Right ventricle myocardium inferior (tissue), 1 donor: ENCODE measurements at regions not wholly inside any gene's neighbourhood (a gene's known extent, or its start where the extent isn't known, plus 50 kb on each side); places are given as distances from the start of the nearest gene placed in this dataset.
"Not testable (repeated sequence)": the region's sequence is repeated elsewhere in the genome, so short reads cannot be mapped to it uniquely, and the experiment has no call there.

ENCODE experiments used
- ATAC-seq: fragments of 200-7000 bp; cut with Tn5 transposase; one replicate; pipeline ENCODE4 v1.9.1; 2020; ENCODE audit warnings: mild to moderate bottlenecking, moderate library complexity
- DNase-seq: peaks from one replicate; pipeline ENCODE4 v3.0.0; 2021; ENCODE audit errors: missing footprints
- intact Hi-C: fragments of 100-400 bp; cut with DNase I; formaldehyde crosslinking; loops from one replicate; pipeline ENCODE4 v1.11.0; 2022
- donor health status: DM: no; HTN: yes; CAD: no; lungs with severe emphysema.

GRCh38 chr9:103225702-103226646 is 230.8 kb downstream of the CYLC2 start:
- ATAC-seq: no peak
- no peak for DNase-seq
- intact Hi-C loops: no loop called here

DNA sequence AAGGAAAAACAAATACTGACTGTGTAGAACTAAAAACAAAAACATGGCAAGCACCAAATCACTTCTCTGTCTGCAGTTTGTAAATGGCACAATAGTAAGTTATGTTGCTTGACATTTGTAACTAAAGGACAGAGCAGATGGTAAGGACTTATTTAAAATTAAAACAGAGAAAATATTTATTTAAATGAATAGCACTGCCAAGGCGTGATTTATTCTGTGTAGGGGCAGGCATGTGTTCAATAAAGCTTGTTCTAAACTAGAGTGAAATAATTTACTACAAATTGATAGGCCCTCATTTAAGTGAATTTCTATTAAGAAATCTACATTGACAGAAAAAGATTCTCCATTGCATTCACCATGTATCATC is 231.5 kb downstream of the CYLC2 start:
- intact Hi-C loops: no loop called here
- DNase-seq: no peak
- ATAC-seq: no peak

GRCh38 chr9:103237571-103238109 is 242.5 kb downstream of the CYLC2 start:
- peak; percentile 35 for DNase-seq
- intact Hi-C loops, ATAC-seq: not testable (repeated sequence)

GRCh38 chr9:103242025-103242424 is 246.9 kb downstream of the CYLC2 start:
- ATAC-seq: no peak
- DNase-seq: no peak
- intact Hi-C loops: no loop called here

- ATAC-seq: no peak
- intact Hi-C loops: no loop called here
Measured at GRCh38 chr9:103242486-103242885, 247.4 kb downstream of the CYLC2 start.

DNA sequence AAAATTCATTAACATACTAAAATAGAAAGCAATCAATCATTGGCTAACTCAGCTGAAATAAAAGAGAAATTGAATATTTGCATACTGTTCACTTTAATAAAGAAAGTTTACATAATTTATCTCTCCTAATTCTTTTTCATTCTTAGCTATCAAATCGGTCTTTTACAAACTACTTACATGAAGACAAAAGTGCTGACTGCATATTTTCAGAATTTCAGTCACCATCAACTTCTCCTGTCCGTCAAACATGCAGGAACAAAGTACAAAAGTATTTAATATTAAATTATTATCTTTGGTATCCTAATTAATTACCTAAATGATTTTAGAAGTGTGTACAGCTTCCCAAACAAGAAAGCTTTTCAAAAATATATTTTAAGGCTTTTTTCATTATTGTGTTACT is 248.4 kb downstream of the CYLC2 start:
- intact Hi-C loops: no loop called here
- no peak for ATAC-seq
- DNase-seq: no peak

More at GRCh38 chr9:103242486-103242885, 247.4 kb downstream of the CYLC2 start:
- no peak for DNase-seq

- no peak for DNase-seq
- intact Hi-C loops: no loop called here
- no peak for ATAC-seq
Measured at GRCh38 chr9:103245369-103245768, 250.2 kb downstream of the CYLC2 start.

GRCh38 chr9:103261951-103262350 is 266.8 kb downstream of the CYLC2 start:
- ATAC-seq (no peak), DNase-seq (no peak)
- intact Hi-C loops: no loop called here

DNA sequence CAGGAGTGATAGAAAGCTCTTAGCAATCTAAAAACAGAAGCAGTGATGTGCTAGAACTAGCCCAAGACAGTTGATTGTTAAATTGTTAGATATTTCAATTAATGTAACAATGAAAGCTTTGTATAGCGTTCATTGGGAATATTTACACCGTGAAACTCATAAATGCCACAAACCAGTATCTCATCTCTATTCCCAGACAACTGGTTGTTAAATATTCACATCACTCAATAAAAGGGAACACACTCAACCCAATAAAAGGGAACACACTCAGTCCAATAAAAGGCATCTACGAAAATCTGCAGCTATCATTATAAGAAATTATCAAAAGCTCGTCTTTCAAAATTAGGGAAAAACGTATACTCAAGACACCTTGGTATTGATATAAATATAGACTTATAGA is 270.9 kb downstream of the CYLC2 start:
- DNase-seq (no peak), ATAC-seq (no peak)
- intact Hi-C loops: no loop called here

- intact Hi-C loops: no loop called here
- DNase-seq (no peak), ATAC-seq (no peak)
Measured at GRCh38 chr9:103277240-103277639, 282.1 kb downstream of the CYLC2 start.

GRCh38 chr9:103281126-103281525 is 286.0 kb downstream of the CYLC2 start:
- DNase-seq (no peak), ATAC-seq (no peak)
- intact Hi-C loops: no loop called here

DNA sequence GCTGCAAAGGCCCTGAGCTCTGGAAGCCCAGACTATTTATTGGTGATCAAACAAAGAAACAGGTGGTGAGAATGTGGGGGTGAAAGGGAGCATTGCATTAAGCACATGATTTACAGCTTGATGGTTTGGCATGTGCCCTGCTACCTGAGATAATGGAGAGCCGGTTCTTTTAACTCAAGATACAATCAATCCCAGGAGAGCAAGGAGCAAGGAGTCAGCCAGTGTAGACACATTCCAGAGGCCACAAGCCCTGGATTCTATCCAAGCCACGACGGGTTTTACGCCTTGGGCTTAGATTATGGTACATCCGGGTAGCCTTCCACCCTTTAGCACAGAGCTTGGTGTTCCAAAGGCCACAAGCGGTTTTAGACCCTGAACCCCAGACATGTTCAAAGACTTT is 292.2 kb downstream of the CYLC2 start:
- ATAC-seq (no peak), DNase-seq (no peak)
- intact Hi-C loops: no loop called here

DNA sequence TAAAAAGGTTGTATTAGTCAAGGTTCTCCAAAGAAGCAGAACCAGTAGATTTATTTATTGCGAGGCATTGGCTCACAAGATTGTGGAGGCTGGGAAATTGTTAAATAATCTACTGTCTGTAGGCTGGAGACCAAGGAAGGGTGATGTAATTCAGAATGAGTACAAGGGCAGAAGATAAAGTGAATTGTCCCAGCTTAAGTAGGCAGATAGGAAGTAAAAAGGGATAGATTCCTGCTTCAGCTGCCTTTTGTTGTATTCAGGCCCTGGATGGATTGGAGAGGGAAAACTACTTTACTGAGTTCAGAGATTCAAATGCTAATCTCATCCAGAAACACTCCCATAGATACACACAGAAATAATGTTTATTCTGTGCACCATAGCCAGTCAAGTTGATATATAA is 301.1 kb downstream of the CYLC2 start:
- ATAC-seq: no peak
- intact Hi-C loops: no loop called here

GRCh38 chr9:103301051-103301450 is 305.9 kb downstream of the CYLC2 start:
- ATAC-seq: no peak
- DNase-seq: no peak
- intact Hi-C loops: no loop called here

More for the DNA sequence above, 301.1 kb downstream of the CYLC2 start:
- no peak for DNase-seq

DNA sequence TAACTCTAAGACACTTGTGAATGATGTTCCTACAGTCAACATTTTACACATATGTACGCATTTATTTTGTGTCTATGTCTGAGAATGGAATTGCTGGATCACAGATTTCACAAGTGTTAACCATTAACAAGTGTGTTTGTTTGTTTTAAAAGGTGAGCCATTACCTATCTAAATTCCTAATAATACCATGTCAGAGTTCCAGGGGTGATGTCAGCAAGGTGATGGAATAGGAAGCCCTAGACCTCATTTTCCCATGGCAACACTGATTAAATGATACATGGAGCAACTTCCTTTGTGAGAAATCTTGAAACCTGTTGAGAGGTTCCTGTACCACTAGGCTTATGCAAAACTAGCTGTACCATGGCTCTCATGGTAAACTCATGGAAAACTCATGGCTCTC is 309.7 kb downstream of the CYLC2 start:
- ATAC-seq (no peak), DNase-seq (no peak)
- intact Hi-C loops: no loop called here

DNA sequence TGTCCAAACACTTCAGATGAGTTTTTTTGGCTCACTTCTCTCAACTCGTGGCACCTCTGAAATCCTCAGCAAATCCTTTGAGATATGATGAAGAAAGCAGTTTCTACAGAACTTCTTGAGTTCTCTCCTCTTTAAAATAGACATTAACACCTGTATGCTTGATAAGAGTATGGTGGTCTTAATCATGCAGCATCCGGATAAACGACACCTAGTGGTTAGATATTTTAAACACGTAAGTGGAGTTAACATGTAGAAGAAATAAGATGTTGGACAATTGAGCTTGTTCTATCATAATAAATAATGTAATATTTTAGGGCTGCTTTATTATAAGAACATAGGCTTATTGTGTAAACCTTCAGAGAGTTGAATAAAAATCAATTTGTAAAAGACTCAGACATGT is 324.8 kb downstream of the CYLC2 start:
- no peak for DNase-seq
- no peak for ATAC-seq
- intact Hi-C loops: no loop called here

DNA sequence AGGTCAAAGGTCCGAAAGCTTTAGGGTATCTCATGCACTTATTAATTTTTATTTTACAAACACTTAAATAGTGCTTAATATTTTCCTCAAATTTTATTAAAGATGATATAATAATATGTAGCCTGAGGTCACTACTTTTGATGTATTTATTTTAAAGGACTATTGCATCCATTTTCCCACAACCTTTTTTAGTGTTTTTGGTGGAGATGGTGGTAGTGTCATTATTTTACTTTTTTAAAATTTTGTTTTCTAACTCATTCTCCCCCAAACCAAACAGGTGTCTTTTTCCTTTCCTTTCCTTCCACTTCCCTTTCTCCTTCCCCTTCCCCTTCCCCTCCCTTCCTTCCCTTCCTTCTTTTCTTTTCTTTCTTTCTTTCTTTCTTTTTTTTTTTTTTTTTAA is 328.6 kb downstream of the CYLC2 start:
- DNase-seq (no peak), ATAC-seq (no peak)
- intact Hi-C loops: no loop called here

DNA sequence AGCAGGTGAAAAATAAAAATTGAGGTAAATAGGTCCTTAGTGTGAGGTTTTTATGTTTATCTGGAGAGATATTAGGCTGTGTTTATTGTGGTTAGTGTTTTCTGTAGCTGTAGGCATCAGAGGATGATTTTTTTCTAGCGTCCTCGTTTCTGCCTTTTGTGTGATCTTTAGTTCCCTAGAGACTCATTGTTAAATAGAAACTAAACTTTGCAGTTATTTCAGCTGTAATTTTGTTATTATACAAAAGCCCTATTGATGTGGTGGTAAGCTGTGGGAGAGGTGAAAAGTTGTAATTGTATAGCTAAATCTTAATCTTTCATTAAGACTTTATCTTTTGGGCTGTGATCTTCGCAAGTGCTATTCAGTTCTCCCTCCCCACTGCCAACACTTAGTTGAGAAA is 340.3 kb downstream of the CYLC2 start:
- no peak for DNase-seq
- intact Hi-C loops: no loop called here
- no peak for ATAC-seq

DNA sequence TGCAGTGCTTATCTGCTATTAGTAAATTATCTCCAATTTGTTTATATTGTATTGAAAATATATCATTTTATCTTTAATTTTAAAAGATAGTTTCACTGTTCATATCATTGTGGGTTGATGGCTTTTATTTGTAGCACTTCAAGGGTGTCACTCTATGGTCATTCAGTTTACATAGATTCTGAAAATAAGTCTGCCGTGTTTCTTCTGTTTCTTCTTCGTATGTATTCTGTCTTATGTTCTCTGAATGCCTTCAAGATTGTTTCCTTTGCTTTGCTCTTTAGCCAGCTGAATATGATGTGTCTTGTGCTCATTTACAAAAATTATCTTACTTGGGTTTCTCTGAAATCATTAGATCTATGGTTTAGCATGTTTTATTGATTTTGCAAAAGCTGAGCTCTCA is 359.9 kb downstream of the CYLC2 start:
- intact Hi-C loops: no loop called here
- ATAC-seq (no peak), DNase-seq (no peak)

- ATAC-seq, intact Hi-C loops, DNase-seq: not testable (repeated sequence)
Measured at GRCh38 chr9:103357980-103358379, 362.8 kb downstream of the CYLC2 start.

GRCh38 chr9:103361906-103362305 is 366.8 kb downstream of the CYLC2 start:
- DNase-seq: no peak
- intact Hi-C loops: no loop called here
- ATAC-seq: no peak
